RPMI8226 (cell line): ENCODE measurements at regions not wholly inside any gene's neighbourhood (a gene's known extent, or its start where the extent isn't known, plus 50 kb on each side); places are given as distances from the start of the nearest gene placed in this dataset.

ENCODE experiments used
- DNase-seq: peaks from one replicate; pipeline ENCODE4 v3.0.0-alpha.2; 2015

- DNase-seq: no peak
Measured at GRCh38 chr13:112247471-112248405, 128.4 kb upstream of the SPACA7 start.

- no peak for DNase-seq
Measured at GRCh38 chr13:112248406-112248760, 127.8 kb upstream of the SPACA7 start.

GRCh38 chr13:112248862-112249592 lies 127.1 kb upstream of the SPACA7 start:
- DNase-seq: no peak

- no peak for DNase-seq
Measured at GRCh38 chr13:112249644-112250610, 126.2 kb upstream of the SPACA7 start.

GRCh38 chr13:112250788-112251445 lies 125.2 kb upstream of the SPACA7 start:
- DNase-seq: no peak

GRCh38 chr13:112251930-112252585 lies 124.1 kb upstream of the SPACA7 start:
- DNase-seq: no peak

- no peak for DNase-seq
Measured at GRCh38 chr13:112252804-112253590, 123.2 kb upstream of the SPACA7 start.

- DNase-seq: no peak
Measured at GRCh38 chr13:112253631-112254030, 122.5 kb upstream of the SPACA7 start.

- DNase-seq: no peak
Measured at GRCh38 chr13:112254061-112254818, 121.9 kb upstream of the SPACA7 start.

GRCh38 chr13:112254900-112255299 lies 121.3 kb upstream of the SPACA7 start:
- no peak for DNase-seq

GRCh38 chr13:112255550-112256120 lies 120.5 kb upstream of the SPACA7 start:
- DNase-seq: no peak

GRCh38 chr13:112256716-112257494 lies 119.2 kb upstream of the SPACA7 start:
- DNase-seq: no peak

- no peak for DNase-seq
Measured at GRCh38 chr13:112259511-112259910, 116.6 kb upstream of the SPACA7 start.

GRCh38 chr13:112260108-112261055 lies 115.8 kb upstream of the SPACA7 start:
- DNase-seq: no peak

GRCh38 chr13:112261924-112262323 lies 114.2 kb upstream of the SPACA7 start:
- DNase-seq: no peak

- no peak for DNase-seq
Measured at GRCh38 chr13:112263152-112263551, 113.0 kb upstream of the SPACA7 start.

- no peak for DNase-seq
Measured at GRCh38 chr13:112267660-112268059, 108.5 kb upstream of the SPACA7 start.

- DNase-seq: no peak
Measured at GRCh38 chr13:112270951-112271350, 105.2 kb upstream of the SPACA7 start.
